CD14-positive monocyte (primary cell): ENCODE measurements at regions not wholly inside any gene's neighbourhood (a gene's known extent, or its start where the extent isn't known, plus 50 kb on each side); places are given as distances from the start of the nearest gene placed in this dataset.

Experiments used
- DNase-seq, 3 donors: peaks; one replicate each; pipeline ENCODE4 v3.0.0-alpha.2; 2011 to 2022
- H2AFZ ChIP-seq: 2 replicates; pipeline ENCODE4 v1.6.0; 2012; ENCODE audit warnings: mild to moderate bottlenecking, low read depth, low read length, inconsistent platforms; ENCODE audit not compliant: insufficient read depth, poor library complexity, severe bottlenecking
- H3K27ac ChIP-seq, 2 donors: 1 replicate in 1 of 2; 2 replicates in 1 of 2; pipeline ENCODE4 v1.5.1; 2012 to 2013; ENCODE audit warnings: low read length in 2 of 2, control low read depth in 1 of 2, inconsistent platforms in 1 of 2, low read depth in 1 of 2, mild to moderate bottlenecking in 1 of 2
- H3K27me3 ChIP-seq, 2 donors: one replicate each; pipeline versions ENCODE4 v1.6.0 to v1.6.1; 2011 to 2013; ENCODE audit warnings: low read length in 2 of 2; ENCODE audit not compliant: control insufficient read depth in 2 of 2, insufficient read depth in 2 of 2
- H3K36me3 ChIP-seq, 2 donors: replicated peaks in 1 of 2; 1 replicate in 1 of 2; 2 replicates in 1 of 2; pipeline versions ENCODE4 v1.5.1 to v1.6.1; 2012 to 2013; ENCODE audit warnings: low read length in 2 of 2, control low read depth in 1 of 2, inconsistent platforms in 1 of 2, mild to moderate bottlenecking in 1 of 2; ENCODE audit not compliant: insufficient read depth in 2 of 2, control insufficient read depth in 1 of 2
- H3K4me1 ChIP-seq, 2 donors: 1 replicate in 1 of 2; 2 replicates in 1 of 2; pipeline versions ENCODE4 v1.5.1 to v1.6.1; 2012 to 2013; ENCODE audit warnings: low read length in 2 of 2, control low read depth in 1 of 2, inconsistent platforms in 1 of 2, mild to moderate bottlenecking in 1 of 2, moderate library complexity in 1 of 2; ENCODE audit not compliant: insufficient read depth in 2 of 2, control insufficient read depth in 1 of 2
- H3K4me2 ChIP-seq: replicated peaks from 2 replicates; pipeline ENCODE3; 2012; ENCODE audit warnings: low read length, moderate library complexity, mild to moderate bottlenecking; ENCODE audit not compliant: poor library complexity, severe bottlenecking; ENCODE audit errors: extremely low read depth
- H3K4me3 ChIP-seq, 3 experiments: fragments of 200-600 bp in 1 of 3; sonication (generic) in 1 of 3; replicated peaks in 1 of 3; 1 replicate in 2 of 3; 2 replicates in 1 of 3; pipeline ENCODE4 v1.5.1; 2011 to 2013; ENCODE audit warnings: low read length in 3 of 3, mild to moderate bottlenecking in 3 of 3, control low read depth in 2 of 3, low read depth in 2 of 3, inconsistent platforms in 1 of 3, moderate library complexity in 1 of 3
- H3K79me2 ChIP-seq: 2 replicates; pipeline ENCODE4 v1.6.0; 2012; ENCODE audit warnings: mild to moderate bottlenecking, control low read depth, inconsistent platforms, low read length, moderate library complexity; ENCODE audit not compliant: insufficient read depth
- H3K9ac ChIP-seq: 2 replicates; pipeline ENCODE4 v1.6.0; 2017; ENCODE audit warnings: low read length, mild to moderate bottlenecking; ENCODE audit not compliant: insufficient read depth, poor library complexity, severe bottlenecking
- H3K9me3 ChIP-seq, 2 donors: replicated peaks in 1 of 2; 1 replicate in 1 of 2; 2 replicates in 1 of 2; pipeline versions ENCODE4 v1.5.1 to v1.6.1; 2012 to 2013; ENCODE audit warnings: low read length in 2 of 2, control low read depth in 1 of 2; ENCODE audit not compliant: control insufficient read depth in 1 of 2, insufficient read depth in 1 of 2
- H4K20me1 ChIP-seq: 2 replicates; pipeline ENCODE4 v1.6.0; 2012; ENCODE audit warnings: mild to moderate bottlenecking, low read length, control low read depth, moderate library complexity; ENCODE audit not compliant: insufficient read depth
- H3K27ac Mint-ChIP-seq, 7 donors: one replicate each; pipeline ENCODE4 v1.8.0; 2020; ENCODE audit warnings: mild to moderate bottlenecking in 7 of 7, mixed read lengths in 7 of 7, moderate library complexity in 6 of 7, inconsistent platforms in 2 of 7
- H3K27me3 Mint-ChIP-seq, 3 donors: one replicate each; pipeline ENCODE4 v1.8.0; 2021 to 2022; ENCODE audit warnings: low read depth in 3 of 3, mild to moderate bottlenecking in 3 of 3, mixed read lengths in 3 of 3, moderate library complexity in 3 of 3, inconsistent platforms in 1 of 3
- H3K36me3 Mint-ChIP-seq, 2 donors: one replicate each; pipeline ENCODE4 v1.8.0; 2020; ENCODE audit warnings: mixed read lengths in 2 of 2, inconsistent platforms in 1 of 2, mild to moderate bottlenecking in 1 of 2
- H3K4me1 Mint-ChIP-seq: one replicate; pipeline ENCODE4 v1.8.0; 2020; ENCODE audit warnings: mild to moderate bottlenecking, mixed read lengths
- H3K4me3 Mint-ChIP-seq, 2 donors: one replicate each; pipeline ENCODE4 v1.8.0; 2020; ENCODE audit warnings: mild to moderate bottlenecking in 2 of 2, mixed read lengths in 2 of 2, moderate library complexity in 1 of 2
- H3K9me3 Mint-ChIP-seq, 7 donors: one replicate each; pipeline ENCODE4 v1.8.0; 2020 to 2022; ENCODE audit warnings: mixed read lengths in 7 of 7, mild to moderate bottlenecking in 6 of 7, moderate library complexity in 6 of 7, inconsistent platforms in 2 of 7
- WGBS: methylation state at CpG from one replicate; pipeline ENCODE4 v1.1.5; 2013; ENCODE audit warnings: missing lambda C conversion rate; ENCODE audit not compliant: insufficient coverage; 5-methylcytosine and 5-hydroxymethylcytosine counted together
- intact Hi-C, 2 donors: fragments of 100-400 bp; cut with micrococcal nuclease; formaldehyde crosslinking; loops; one replicate each; pipeline versions ENCODE4 v1.15.0 to v1.15.1; 2023
- TF ChIP-seq, protein P1 (sequence below): fragments of 200-600 bp; IDR thresholded peaks from one replicate; pipeline ENCODE4 v1.8.0; 2022; ENCODE audit warnings: antibody characterized with exemption, mild to moderate bottlenecking

DNA sequence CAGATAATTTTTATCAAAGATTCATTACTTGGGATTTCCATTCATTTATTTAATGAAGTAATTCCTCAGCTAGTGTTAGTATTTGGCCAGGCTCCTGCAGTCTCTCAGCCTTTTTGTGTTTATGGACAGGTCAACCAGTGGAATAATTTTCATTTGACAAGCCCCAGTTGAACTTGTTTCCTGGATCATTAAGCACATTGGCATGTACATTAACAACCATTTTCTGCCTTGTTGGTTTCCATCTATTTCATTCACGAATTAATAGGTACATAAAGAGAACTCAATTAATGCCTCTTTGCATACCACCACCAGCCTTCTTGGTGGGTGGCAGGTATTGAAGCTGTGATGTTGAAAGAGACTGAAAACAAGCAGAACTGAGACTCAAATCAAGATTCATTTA, 745.2 kb downstream of the KCNA4 start:
- H3K36me3 ChIP-seq: no peaks in the 10 kb centered on the region
- Mint-ChIP-seq H3K27me3 (no peaks in the 10 kb centered on the region), H3K27ac (no peak overlapping the region), H3K4me3 (no peak overlapping the region), H3K9me3 (peaks cover 0 to 5% (median 2%) of the 10 kb centered on the region in 7 donors), H3K4me1 (no peaks in the 10 kb centered on the region), H3K36me3 (no peaks in the 10 kb centered on the region)
- intact Hi-C loops: no loop called here
- no peaks in the 10 kb centered on the region for H3K27me3 ChIP-seq
- WGBS: no CpG with 5 or more reads among the region's 1 CpG
- no peaks in the 10 kb centered on the region for H4K20me1 ChIP-seq
- DNase-seq: no peak
- H3K9ac ChIP-seq: no peak overlapping the region
- no peaks in the 10 kb centered on the region for H3K79me2 ChIP-seq
- H3K4me2 ChIP-seq: no peak overlapping the region
- H3K27ac ChIP-seq: no peak overlapping the region
- no peak overlapping the region for H3K4me3 ChIP-seq
- no peak overlapping the region for H2AFZ ChIP-seq
- no peaks in the 10 kb centered on the region for H3K4me1 ChIP-seq
- H3K9me3 ChIP-seq: no peaks in the 10 kb centered on the region
- TF ChIP-seq, protein P1, sequence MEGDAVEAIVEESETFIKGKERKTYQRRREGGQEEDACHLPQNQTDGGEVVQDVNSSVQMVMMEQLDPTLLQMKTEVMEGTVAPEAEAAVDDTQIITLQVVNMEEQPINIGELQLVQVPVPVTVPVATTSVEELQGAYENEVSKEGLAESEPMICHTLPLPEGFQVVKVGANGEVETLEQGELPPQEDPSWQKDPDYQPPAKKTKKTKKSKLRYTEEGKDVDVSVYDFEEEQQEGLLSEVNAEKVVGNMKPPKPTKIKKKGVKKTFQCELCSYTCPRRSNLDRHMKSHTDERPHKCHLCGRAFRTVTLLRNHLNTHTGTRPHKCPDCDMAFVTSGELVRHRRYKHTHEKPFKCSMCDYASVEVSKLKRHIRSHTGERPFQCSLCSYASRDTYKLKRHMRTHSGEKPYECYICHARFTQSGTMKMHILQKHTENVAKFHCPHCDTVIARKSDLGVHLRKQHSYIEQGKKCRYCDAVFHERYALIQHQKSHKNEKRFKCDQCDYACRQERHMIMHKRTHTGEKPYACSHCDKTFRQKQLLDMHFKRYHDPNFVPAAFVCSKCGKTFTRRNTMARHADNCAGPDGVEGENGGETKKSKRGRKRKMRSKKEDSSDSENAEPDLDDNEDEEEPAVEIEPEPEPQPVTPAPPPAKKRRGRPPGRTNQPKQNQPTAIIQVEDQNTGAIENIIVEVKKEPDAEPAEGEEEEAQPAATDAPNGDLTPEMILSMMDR: no peak

- no peak overlapping the region for H3K4me3 Mint-ChIP-seq
- intact Hi-C loops: no loop called here
- H3K9me3 Mint-ChIP-seq: peaks cover 0 to 5% (median 2%) of the 10 kb centered on the region in 7 donors
Observed at GRCh38 chr11:29268733-29269132, 748.1 kb downstream of the KCNA4 start.

More at GRCh38 chr11:29268733-29269132, 748.1 kb downstream of the KCNA4 start:
- Histone ChIP-seq H2AFZ (no peak overlapping the region), H4K20me1 (no peaks in the 10 kb centered on the region), H3K4me2 (no peak overlapping the region), H3K27ac (no peak overlapping the region), H3K79me2 (no peaks in the 10 kb centered on the region), H3K4me1 (no peaks in the 10 kb centered on the region), H3K27me3 (no peaks in the 10 kb centered on the region), H3K9ac (no peak overlapping the region), H3K36me3 (no peaks in the 10 kb centered on the region), H3K9me3 (no peaks in the 10 kb centered on the region), H3K4me3 (no peak overlapping the region)
- WGBS: no CpG with 5 or more reads among the region's 2 CpGs
- TF ChIP-seq, protein P1: no peak
- H3K36me3 Mint-ChIP-seq: no peaks in the 10 kb centered on the region
- no peak overlapping the region for H3K27ac Mint-ChIP-seq
- no peak for DNase-seq
- H3K4me1 Mint-ChIP-seq: no peaks in the 10 kb centered on the region
- H3K27me3 Mint-ChIP-seq: no peaks in the 10 kb centered on the region
